Forelimb muscle (tissue), 1 donor: ENCODE measurements at regions not wholly inside any gene's neighbourhood (a gene's known extent, or its start where the extent isn't known, plus 50 kb on each side); places are given as distances from the start of the nearest gene placed in this dataset.
"Not testable (repeated sequence)": the region's sequence is repeated elsewhere in the genome, so short reads cannot be mapped to it uniquely, and the experiment has no call there.

Experiments
- DNase-seq: peaks from one replicate; pipeline ENCODE4 v3.0.0-alpha.2; 2013; ENCODE audit warnings: low read depth

DNA sequence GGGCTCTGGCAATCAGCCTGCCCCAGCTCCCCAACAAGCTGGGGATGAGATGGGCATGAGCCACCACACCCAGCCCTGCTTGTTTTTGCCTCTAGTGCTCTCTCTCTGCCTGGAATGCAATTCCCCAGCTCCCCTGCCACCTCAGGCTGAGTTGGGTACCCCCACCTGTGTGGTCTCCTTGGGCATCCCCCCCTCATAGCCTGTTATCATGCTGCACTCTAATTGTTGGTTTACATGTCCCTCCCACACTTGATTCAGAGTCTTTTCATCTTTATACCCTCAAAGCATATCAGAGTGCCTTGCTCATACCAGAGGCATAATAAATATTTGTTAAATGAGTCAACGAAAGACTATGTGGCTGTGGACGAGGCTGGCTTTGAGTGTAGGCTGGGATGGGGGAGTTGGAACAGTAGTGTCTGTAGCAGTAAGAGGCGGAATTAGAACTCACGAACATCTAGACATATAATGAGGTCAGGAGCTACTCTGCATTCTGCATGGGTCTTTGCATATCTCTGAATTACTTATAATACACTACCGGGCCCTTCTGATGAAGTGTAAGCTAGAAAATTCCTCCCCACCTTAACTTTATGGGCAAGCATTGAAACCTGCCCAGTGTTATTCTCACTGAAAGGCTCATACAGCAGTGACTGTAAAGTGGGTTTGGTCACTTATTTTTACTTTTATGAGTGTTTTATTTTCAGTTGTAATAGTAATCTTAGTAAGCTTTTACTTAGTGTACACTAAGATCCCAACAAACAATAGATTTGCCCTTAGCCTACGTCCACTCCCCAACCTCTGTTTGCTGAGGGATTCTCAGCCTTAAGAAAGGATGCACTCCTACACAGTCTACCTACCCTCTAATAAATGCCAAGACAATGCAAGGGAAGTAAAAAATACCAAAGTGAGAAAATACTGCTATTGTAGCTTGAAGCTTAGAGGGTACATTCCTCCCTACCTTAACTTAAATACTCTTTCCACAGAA lies 58.7 kb downstream of the EDN1 start:
- no peak for DNase-seq

- no peak for DNase-seq
These were observed 60.5 kb downstream of the EDN1 start for GRCh38 chr6:12350644-12351170.

DNA sequence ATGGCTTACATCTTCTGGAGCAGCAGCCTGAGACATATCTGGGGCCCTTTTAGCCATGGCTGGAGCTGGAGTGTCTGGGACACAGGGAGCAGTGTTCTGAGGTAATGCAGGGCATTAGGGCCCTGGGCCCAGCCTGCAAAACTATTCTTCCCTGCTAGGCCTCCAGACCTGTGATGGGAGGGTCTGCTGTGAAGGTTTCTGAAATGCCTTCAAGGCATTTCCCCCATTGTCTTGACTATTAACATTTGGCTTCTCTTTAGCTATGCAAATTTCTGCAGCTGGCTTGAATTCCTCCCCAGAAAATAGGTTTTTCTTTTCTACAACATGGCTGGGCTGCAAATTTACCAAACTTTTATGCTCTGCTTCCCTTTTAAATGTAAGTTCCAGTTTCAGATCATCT lies 61.5 kb downstream of the EDN1 start:
- no peak for DNase-seq

DNA sequence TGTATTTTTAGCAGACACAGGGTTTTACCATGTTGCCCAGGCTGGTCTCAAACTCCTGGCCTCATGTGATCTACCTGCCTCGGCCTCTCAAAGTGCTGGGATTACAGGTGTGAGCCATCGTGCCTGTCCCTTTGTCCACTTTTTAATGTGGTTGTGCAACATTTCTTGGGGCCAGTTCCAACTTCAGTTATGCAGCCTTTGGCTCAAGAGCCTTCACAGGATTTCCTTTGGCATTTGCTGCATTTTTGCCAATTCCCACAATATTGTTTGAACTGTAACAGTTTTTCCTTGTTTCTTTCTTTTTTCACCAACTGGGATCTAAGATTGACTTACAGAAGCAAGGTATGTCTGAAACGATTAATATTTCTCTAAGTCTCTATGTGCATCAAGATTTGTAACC lies 63.6 kb downstream of the EDN1 start:
- no peak for DNase-seq

DNA sequence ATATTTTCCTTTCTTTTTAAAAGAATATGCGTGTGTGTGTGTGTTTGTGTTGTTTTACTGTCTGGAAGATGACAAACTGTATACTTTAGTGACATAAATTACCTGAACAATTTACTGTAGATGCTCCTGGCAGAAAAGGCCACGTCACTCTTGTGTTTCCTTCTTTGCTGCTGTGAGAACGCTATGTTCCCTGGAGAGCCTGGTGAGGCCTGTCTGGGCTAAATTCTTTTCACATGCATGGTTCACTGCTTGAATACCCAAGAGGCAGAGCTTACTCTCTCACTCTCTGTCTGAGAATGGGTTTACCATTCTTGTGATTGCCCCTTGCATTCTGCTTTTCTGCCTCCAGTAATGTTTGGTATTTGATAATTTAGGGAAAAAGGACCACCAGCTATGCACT lies 64.3 kb downstream of the EDN1 start:
- DNase-seq: no peak

DNA sequence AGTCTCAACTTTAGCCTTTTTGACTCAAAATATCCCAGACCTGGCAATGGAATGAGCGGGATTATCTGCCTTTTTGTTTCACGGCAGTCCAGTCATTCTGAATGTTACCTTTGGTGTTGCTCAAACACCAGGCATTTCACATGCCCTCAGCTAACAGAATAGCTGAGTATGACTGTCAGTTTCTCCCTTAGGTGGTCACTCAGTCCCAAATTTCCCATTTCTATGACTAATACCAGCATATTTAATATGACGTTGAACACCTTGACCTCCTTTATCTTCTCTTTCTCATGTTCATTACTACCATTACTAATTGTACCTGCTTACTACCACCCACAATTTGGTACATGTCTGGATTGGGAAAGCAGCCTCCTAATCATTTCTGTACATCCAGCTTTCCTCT lies 65.2 kb downstream of the EDN1 start:
- no peak for DNase-seq

- DNase-seq: no peak
These were observed 66.3 kb downstream of the EDN1 start for GRCh38 chr6:12356431-12356830.

DNA sequence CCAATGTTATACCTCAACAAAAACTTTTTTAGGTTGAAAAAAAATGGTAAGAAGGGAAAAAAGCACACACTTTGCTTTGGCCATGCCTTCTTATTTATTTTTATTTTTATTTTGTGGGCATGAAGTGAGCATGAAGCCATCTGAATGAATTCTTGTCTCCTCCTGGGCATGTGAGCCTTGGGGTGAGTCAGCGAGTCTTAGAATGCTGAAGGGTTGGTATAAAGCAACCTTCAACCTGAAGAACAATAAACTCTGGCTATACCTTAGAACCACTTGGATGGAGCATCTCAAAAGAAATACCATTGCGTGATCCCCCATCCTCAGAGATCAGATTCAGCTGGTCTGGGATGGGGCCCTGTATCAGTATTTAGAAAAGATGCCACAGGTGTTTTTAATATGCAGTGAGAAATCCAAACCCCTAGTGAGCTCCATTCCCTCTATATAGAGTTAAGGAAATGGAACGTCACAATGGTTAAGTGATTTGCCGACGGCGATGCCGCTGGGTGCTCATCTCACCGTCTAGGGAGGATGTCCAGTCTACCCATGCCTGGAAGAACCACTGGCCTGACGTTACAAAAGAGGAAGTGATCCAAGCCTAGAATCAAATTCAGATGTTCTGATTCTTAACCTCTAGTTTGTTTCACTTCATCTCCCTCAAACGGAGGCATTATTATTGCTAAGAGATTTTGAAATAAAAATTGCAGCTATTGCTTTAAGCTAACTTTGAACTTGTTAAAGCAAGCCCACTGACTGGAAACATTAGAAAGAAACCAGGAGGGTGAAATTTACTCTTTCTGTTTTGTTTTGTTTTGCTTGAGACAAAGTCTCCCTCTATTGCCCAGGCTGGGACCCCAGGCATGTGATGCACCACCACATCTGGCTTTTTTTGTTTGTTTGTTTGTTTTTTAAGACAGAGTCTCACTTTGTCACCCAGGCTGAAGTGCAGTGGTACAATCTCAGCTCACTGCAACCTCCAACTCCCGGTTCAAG lies 67.1 kb downstream of the EDN1 start:
- DNase-seq: no peak

- no peak for DNase-seq
These were observed 68.9 kb downstream of the EDN1 start for GRCh38 chr6:12359036-12359435.

DNA sequence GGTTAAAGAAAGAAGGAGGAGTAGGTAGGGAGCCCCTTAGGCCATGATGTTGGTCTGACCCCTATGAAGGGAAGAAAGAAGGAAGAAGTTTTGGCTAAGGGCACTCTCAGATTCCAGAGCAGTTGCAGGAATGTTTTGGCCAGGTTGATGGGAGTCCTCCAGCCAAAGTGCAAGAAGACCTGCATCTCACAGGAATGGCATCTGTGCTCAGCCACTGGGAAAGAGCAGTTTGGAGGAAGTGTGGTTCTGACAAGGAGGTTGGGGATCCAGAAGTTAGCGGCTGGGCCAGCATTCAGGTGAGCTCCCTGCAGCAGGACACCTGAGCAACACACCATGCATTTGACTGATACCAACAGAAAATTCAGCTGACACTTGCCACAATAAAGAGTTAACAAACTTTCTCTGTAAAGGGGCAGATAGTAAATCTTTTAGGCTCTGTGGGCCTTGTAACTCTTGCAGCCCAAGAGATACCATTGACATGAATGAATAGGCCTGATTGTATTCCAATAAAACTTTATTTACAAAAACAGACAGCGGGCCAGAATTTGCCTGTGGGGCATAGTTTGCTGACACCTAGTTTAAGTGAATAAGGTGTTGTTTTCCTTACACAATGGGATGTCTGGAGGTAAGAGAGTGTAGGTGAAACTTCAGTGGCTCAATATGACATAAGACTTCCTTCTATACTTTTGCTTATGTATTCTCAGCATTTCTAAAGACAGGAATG lies 71.0 kb downstream of the EDN1 start:
- DNase-seq: no peak

DNA sequence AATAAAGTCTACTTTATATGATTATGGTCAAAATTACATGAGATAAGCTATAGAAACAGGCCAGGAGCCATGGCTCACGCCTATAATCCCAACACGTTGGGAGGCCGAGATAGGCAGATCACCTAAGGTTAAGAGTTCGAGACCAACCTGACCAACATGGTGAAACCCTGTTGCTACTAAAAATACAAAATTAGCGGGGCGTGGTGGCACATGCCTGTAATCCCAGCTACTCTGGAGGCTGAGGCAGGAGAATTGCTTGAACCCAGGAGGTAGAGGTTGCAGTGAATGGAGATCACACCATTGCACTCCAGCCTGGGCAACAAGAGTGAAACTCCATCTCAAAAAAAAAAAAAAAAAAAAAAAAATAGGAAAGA lies 73.1 kb downstream of the EDN1 start:
- DNase-seq: not testable (repeated sequence)

DNA sequence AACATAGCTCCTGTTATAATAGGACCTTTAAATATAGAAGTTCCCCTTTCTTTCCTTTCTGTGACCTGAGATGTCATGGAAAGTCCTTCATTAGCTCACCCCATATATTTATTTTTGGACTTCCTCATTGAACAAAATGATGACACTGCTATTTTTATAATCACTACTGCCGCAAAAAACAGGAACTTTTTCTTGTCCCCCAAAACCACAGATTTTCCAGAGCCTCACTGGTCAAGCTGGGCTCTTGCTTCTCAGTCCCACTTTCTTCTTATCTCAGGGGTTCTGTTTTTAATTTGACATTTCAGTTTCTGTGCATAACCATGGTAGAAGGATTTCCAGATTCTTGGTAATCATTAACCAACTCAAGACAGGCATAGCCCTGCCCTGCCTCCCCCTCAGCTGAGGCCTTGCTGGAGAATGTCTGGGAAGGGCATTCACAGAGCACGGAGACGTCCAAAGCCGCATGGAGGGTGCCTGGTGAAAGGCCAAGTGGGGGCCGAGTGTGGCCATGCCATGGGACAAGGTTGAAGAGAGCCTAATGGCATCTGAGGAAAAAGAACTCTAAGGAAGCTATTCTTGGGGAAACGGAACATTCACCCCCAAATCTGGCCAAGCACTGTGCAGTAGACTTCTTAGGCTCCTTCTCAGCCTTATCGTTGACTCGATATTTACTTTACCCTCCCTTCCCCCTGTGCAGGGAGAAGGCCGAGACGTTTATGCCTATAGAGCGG lies 73.7 kb downstream of the EDN1 start:
- DNase-seq: no peak

DNA sequence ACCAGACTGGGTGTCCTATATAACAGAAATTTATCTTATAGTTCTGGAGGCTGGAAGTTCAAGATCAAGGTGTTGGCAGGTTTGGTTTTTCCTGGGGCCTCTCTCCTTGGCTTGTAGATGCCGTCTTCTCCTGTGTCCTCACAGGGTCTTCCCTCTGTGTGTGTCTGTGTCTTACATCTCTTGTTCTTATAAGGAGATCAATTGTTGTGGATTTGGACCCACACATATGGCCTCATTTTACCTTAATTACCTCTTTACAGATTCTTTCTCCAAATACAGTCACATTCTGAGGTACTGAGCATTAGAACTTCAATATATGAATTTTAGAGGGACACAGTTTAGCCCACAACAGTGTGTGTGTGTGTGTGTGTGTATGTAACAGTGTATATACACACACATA lies 74.5 kb downstream of the EDN1 start:
- no peak for DNase-seq

GRCh38 chr6:12366731-12367130 lies 76.6 kb downstream of the EDN1 start:
- DNase-seq: no peak

DNA sequence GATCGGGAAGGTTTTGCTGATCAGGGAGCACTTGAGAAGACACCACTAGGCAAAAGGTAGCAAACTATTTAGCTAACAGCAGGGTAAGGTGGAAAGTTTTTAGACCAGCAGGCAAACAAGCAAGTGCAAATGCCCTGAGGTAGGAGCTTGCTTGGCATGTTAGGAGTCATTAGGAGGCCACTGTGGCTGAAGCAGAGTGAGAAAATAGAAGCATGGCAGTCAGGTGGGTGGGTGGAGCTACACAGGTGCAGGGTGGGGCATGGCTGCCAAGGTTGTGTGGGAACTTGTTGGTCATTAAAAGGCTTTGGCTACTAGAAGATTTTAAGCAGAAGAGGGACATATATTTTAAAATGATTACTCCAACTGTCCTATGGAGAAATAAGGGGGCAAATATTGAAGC lies 77.3 kb downstream of the EDN1 start:
- DNase-seq: no peak

- no peak for DNase-seq
These were observed 79.2 kb downstream of the EDN1 start for GRCh38 chr6:12369355-12369754.

DNA sequence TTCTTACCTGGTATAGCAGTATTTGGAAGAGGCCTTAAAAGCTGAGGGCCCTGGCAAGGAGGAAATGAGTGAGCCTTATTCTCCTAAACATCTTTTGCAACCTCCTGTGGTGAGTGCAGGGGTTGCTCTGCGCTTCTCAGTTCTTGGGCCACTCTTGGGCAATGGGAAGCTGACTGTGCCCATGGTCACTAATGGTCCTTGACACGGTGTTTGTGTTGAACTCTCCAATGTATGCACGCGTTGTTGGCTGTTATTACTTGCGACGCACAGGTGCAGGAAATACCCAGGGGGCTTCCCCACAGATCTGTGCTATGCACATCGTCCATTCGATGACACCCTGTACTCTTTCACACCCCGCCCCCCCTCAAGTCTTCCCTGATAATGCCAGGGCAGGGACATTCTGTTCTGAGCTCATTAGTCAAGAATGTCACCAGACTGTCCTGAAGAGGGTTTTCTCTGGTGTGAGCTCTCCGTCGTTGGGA lies 79.7 kb downstream of the EDN1 start:
- no peak for DNase-seq

GRCh38 chr6:12371151-12371550 lies 81.0 kb downstream of the EDN1 start:
- no peak for DNase-seq

DNA sequence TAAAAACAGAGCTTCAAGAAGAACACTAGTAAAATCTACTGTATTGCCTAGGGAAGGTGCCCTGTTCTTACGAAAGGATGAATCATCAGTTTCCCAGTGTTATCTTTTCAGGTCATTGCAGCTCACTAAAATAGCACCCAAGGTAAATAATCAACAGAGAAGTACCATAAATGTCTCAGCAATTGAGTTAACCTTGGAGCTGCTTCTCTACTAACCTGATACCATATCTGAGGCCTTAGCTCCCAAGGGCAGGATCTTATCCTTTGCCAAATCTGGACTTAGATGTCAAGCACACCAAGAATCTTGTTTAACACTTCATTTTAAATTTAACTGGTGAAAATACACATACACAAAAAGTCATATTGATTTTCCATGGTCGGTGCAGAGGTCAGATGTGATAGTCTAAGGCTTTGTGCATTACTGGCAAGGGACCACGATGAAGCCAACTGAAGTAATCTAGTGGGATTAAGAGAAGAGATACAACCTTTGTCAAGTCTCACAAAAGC lies 81.5 kb downstream of the EDN1 start:
- no peak for DNase-seq

- no peak for DNase-seq
These were observed 89.0 kb downstream of the EDN1 start for GRCh38 chr6:12379181-12379580.

DNA sequence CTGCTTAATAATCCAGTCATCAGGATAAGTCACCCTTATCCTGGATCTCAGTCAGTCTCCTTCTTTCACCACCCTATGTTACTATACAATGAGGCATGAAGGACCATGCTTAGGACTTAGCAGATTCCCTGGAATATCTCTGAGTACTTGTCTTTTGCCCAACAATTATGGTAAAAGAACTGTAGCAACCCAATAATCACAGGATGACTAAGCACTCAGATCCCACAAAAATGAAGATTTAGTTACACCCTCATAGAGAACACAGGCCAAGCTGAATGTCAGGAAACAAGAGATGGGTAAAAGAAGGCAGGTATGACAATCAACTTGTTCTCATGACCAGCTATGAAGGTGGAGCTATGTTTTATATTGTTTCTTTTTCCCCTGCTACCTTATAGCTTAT lies 91.4 kb downstream of the EDN1 start:
- no peak for DNase-seq
